Kasumi-1 (cell line): ENCODE measurements at regions not wholly inside any gene's neighbourhood (a gene's known extent, or its start where the extent isn't known, plus 50 kb on each side); places are given as distances from the start of the nearest gene placed in this dataset.

Experiments
- DNase-seq, 2 experiments: peaks; one replicate each; lab custom pipeline; 2025; lab: John Stamatoyannopoulos, UW

DNA sequence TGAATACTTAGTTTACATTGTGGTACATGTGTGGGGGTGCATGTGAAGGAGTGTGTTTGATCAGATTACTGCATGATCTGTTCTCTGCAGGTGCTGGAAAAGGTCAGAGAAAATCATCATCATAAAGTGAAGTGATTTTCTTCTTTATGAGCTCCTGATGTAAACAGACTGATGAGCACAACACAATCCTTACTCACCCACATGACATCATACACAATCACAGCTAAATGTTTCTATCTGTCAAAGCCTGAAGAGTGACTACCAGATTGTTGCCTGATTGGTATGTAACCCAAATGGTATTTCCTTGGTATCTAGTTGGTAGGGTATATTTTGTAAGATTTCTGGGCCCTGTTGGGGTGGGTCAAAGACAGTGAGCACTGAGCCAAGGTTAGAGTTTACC is 270.8 kb downstream of the FOXG1 start:
- no peak for DNase-seq

DNA sequence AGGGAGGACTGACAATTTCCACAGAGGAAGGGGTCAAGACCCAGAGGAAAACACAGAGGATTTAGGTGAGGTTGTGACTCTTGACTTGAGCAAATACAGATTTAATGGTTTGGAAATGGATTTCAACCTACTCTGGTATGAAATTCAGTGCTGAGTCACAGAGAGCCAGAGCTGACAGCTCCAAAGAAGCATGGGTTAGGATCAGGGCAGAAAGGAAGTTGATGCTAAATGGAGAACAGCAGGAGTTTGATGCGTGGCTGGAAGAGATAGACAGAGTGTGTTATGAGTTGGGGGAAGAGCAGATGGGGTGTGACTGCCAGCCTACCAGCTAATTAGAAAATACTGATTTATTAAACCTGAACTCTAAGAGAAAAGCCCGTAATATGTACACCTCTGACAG is 272.6 kb downstream of the FOXG1 start:
- DNase-seq, result no peak

DNA sequence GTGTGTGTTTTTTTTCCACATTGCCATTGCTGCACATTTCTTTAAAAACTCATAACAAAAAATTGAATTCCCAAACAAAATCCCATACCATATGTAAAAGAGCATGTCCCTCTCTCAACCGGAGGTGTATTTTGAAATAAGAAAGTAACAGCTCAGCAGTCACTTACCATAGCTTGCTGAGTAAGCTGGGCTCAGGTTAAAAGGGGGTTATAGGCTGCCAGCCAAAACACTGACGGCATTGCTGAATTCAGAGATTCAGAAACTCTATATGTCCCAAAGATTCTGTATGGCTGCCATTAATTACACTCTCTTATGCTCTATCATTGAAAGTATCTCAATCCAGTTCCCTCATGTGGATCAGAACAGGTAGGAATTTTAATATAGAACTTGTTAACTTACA is 276.0 kb downstream of the FOXG1 start:
- no peak for DNase-seq

DNA sequence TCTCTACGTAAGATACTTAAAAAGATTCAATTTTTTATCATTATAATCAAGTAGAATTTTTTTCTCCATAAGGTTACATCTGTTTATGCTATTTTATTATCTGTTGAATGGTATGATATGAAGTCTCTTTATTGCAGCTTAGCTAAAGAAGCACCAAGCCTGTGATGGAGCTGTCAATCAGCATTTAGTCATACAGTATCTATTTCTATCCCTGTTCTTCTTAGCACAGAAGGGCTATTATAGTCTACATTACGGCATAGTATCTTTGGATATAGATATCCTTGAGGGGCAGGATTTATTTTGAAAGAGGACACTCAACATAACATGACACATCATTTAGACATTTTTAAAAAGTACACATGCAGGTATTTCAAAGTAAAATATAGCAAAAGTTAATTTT is 277.1 kb downstream of the FOXG1 start:
- DNase-seq, result no peak

DNA sequence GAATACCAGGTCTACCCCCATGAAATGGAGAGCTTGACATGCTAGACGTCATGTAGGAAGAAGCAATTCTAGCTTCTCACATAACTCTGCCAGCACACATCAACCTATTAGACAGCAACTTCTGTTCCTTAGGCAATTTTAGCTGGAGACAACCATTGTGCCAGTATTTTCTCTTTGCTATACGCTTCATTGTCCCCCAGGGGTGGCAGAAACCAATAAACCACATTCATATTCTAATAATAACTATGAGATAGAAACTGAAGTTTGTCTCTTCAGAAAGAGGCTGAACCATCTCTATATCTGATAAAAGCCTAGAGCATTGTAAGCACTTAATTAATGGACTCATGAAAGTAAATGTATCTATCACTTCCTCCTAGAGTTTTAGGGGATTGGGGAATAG is 278.6 kb downstream of the FOXG1 start:
- no peak for DNase-seq

DNA sequence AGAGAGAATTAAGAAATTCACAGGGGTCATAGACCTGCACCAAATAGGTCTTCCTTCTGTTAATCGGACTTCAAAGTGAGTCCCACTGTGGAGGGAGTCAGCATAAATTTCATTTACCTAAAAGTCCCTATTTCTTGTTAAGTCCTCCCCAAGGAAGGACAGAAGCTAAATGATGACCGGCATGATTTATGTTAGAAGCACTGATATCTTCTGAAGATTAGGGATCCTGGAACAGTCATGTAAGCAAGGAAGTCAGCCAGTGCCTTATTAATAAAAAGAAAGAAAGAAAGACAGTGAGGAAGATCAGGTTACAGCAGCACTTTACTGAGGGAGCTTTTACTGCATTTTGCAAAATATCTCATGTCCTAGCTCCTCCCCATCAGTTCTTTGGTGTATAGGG is 287.5 kb downstream of the FOXG1 start:
- DNase-seq, result no peak

DNA sequence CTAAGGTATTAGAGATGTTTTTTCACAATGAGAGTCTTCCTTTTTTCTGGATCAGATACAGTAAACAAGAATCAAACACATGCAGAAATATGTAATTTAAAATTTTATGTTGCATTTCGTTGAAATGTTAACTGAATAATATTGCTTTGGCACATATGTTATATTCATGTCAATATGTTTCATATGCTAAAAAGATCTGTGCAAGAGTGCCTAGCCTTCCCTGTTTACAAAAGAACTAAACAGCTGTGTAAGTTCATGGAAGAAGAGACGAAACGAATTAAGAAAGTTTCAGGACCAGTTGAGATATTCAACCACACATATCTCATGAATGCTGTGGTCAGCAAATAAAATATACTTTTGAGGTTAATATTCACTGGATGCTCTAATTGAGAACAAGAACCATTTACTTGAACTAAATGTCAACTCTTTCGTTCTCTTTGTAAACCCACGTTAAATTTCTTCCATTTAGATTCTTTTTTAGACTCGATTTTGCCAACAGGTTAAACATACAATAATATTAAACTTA is 289.5 kb downstream of the FOXG1 start:
- no peak for DNase-seq

DNA sequence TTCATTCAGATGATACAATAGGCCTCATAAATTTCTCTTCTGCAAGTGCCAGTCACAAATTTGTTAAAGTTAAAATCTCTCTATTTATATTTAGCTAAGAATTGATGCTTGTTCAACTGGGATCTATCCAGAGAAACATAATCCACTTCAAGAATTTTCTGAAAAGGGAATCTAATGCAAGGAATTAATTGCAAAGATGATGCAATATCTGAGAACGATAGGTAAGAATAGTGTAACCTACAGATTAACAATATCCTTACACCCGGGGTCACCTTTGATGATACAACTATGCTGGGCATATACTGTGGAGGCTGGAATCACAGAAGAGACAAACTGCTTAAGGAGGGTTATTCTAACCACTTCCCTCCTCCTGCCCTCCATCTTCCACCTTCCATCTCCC is 295.1 kb downstream of the FOXG1 start:
- DNase-seq, result no peak

DNA sequence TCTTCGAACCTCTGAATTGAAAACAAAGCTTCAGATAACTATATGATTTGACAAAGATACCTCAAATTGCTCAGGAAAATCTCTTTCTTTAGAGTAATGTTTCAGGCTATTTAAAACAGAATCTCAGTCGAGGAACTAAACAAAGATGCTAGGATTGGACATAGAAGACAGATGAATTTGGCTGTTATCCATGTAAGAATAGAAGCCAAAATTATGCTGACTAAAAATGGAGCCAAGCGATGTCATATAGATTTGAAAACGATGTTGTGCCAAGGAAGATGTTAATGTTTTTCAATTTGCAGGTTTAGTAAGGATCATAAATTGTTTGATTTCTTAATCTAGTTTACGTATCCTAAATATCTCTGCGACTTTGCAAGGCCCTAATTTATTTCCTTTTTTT is 295.9 kb downstream of the FOXG1 start:
- DNase-seq, result no peak

DNA sequence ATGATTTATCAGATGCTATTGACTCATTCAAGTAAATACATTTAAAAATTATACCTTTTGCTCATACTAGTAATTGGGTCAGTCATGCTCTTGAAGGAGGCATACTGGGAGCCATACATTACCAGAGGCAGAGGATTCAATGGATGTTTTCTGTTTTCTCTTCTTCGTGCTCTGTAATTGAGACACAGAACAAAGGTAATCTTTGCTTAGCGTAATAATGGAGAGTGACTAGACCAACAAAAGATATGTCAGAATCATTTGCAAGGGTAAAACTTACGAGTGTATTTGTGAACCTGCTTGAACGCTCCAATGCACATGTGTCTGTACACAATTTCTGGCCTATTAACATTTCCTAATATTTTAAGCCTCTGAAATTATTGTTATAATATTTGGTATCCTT is 296.4 kb downstream of the FOXG1 start:
- no peak for DNase-seq

DNA sequence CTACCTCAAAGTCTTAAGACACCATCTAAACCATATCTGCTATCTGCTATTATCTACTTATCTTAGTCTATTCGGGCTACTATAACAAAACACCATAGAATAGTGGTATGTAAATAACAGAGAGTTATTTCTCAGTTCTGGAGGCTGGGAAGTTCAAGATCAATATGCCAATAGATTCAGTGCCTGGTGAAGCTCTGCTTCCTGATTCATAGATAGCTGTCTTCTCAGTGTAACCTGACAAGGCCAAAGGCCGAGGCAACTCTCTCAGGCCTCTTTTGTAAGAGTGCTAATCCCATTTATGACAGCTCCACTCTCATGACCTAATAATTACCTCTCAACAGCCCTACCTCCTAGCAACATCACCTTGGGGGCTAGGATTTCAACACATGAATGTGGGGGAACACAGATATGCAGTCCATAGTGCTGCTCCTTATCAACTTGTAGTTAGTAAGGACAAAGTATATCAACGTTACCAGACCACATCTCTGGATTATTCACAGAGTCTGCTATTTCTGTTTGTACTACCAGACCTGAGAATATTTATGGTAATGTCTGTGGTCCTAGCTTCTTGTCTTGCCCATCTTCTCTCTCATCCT is 297.8 kb downstream of the FOXG1 start:
- DNase-seq, result no peak

DNA sequence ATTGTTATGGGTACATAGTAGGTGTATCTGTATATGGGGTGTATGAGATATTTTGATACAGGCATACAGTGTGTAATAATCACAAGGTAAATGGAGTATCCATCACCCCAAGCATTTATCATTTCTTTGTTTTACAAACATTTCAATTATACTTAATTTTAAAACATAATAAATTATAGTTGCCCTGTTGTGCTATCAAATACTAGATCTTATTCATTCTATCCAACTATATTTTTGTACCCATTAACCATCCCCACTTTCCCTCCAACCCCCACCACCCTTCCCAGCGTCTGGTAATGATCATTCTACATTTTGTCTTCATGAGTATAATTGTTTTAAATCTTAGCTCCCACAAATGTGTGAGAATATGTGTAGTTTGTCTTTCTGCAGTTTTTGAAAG is 302.6 kb downstream of the FOXG1 start:
- no peak for DNase-seq

DNA sequence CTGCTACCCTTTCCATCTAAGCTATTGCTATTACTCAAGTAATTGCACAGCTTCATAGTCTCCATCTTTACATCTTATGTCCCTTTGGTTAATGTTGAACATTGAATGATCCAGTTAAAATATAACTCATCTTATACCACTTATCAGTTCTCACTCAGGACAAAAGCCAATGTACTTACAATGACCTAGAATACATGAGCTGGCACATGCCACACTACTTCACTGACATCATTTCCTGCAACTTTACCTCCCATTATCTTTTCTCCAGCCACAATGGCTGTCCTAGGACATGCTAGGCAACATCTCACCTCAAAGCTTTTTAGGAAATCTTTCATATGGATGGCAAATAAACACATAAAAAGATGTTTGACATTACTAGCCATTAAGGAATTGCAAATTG is 309.2 kb downstream of the FOXG1 start:
- DNase-seq, result no peak

DNA sequence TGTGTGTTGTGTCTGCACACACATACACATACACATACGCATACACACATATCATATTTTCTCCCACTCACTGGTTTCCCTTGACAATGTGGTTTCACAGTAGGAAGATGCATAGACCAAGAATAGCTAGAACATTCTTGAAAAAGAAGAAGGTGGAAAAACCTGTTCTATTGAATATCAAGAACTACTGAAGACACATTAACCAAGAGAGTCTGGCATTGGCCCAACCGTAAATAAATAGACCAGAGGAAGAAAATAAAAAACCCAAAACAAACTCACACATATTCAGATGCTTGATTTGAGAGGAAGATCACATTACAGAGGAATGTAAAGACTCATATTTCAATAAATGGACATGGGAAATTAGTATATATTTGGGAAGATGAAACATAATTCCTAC is 311.3 kb downstream of the FOXG1 start:
- no peak for DNase-seq

DNA sequence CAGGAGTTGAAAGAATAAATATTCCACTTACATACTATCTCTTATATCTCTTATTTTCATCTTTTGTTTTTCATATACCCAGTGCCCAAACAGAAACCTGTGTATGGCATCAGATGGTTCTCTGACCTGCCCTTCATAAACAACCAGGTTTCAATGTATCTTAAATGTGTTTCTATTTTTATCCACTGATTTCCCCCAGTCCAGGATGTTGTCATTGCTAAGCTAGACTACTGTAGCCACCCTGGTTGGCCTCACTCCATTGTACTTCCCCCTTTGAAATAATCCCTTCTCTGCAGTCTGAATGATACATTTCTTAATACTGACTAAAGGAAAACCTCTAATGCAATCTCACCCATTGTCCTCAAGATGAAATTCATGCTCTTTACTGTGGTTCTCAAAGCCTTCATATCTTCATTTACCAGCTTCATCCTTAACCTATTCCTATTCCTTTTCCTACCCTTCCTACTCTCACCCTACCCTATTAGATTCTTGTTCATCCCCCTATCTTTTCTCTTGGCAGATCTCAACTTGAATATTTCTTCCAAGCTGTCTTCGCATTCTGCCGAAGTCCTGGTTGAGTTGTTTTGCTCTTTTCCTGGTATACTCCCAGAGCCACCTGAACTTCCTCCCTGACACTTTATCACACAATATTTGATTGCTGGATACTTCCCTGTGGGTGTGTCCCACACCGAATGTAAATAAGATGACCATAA is 312.4 kb downstream of the FOXG1 start:
- DNase-seq, result peak; percentile 1 to 8

DNA sequence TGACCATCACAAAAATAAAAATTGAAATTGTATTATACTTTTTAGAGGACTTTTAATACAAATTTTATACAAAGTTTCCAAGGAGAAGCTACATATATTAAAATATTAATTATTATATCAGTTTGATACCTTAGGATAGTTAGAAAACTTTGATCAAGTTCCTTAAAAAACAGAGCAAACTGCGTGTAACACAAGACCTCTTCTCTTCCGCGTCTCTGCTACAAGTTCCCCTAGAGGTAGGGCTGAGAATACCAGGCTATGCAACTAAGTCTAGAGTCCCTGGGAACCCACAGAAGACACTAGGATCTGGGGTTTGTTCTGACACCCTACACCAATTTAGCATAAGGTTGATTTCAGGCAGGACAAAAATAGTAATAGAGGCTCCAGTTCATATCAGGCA is 319.0 kb downstream of the FOXG1 start:
- DNase-seq, result peak; percentile 2 to 10

DNA sequence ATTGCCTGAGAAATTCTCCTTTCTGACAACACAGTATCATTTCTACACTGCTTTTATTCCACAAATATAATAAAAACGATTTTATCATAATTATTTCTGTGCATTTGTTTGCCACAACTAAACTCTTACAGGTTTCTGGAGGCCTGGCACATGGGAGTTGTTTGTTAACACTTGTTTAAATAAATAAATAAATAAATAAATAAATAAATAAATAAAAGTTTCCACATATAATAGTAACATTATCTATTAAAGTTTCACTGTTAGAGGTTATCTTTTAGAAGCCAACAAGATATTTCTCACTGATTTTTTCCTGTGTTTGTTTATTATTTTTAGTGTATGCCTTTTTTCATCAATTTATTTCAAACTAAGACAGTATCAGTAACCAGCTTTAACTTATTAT is 323.3 kb downstream of the FOXG1 start:
- no peak for DNase-seq

DNA sequence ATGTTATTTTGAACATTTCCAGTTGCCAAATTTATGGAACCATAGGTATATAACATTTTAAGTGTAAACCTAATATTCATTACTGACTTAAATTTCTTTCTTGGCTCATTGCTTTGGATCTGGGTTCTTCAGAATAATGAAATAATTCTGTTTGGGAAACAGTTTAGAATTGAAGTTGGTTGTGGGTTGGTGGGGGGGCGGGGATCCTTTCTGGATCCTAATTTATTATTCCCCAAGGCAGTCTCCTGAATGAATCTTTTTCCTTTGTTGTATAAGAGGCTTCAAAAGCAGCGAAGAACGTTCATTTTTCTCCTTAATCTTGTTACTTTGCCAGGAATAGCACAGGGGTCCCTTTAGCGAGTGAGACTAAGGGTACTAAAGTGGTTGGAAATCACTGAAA is 325.5 kb downstream of the FOXG1 start:
- DNase-seq, result no peak

DNA sequence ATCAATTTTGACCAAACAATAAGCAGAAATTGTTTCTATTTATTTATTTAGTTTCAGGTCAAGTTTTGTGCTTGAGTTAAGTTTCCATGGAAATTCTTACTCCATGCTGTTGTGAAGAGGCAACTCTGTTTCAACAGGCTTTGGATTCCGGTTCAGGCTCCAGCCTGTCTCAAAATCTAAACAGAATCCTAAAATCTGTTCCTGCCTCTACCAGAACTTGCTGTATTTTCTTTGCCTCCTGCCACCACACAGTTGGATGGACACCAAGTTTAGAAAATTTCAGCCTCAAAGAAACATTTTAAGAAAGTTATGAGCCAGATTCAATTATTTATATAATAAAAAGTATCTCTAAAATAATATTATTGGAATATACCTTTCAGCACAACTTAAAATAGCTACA is 330.9 kb downstream of the FOXG1 start:
- no peak for DNase-seq

DNA sequence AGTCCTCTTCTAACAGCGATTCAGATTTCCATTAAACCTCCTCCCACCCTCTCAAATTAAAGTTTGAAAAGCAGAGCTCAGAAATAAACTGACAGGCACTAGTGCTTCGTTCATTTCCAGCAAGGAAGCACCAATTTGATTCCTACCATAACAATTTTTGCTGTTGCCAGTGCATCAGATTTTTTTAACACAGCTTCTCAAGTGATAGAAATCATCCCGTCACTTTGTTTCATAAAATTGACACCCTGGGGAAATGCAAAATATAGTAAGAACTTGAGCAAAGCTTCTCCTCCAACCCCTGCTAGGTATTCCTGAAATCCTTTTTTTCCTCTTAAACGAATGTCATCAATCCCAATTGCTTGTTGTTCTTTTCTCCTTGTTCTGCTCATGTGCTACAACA is 332.1 kb downstream of the FOXG1 start:
- DNase-seq, result no peak

DNA sequence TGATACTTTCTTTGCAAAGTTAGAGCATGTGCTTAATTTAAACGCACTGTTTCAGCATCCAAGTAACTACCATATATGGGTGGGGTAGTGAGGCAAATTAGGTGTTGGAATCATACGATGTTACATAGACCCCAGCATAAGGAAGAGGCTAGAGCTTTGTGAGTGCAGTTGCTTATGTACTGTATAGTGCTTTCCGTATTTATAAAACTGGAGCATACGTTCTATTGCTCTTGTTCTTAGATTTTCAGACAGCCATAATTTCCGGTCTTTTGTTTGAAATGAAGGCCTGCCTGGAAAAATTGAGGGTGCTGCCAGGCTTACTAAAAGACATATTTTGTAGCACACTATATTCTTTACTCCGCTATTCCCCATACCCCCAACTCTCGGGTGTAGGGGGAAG is 335.7 kb downstream of the FOXG1 start:
- no peak for DNase-seq

DNA sequence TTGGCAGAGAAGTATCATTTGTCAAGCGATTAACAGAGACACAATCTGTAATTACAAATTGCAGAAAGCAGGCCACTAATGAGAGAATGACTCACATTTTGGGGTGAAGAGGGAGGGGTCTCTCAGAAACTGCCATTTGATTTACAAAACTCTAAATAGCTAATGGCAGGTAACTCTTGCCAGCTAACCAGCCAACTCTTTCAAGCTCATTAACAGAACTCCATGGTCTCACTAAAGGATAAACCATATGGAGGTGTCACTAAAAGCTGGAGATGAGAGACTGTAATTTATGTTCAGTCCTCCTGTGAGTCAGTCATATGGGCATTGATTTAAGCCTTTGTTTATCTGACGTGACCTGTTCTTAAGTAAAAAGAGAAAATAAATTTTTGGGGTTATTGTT is 336.4 kb downstream of the FOXG1 start:
- no peak for DNase-seq

DNA sequence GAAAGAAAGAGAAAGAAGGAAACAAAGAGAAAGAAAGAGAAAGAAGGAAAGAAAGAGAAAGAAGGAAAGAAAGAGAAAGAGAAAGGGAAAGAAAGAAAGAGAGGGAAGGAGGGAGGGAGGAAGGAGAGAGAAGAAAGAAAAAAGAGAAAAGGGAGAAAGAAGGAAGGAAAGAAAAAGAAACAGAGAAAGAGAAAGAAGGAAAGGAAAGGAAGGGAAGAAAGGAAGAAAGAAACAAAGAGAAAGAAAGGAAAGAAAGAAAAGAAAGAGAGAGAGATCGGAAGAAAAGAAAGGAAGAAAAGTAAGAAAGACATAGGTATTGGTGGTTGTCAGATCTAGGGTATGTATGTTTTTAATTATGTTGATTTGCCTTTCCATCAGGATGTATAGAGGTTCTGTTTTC is 342.3 kb downstream of the FOXG1 start:
- DNase-seq, result no peak

DNA sequence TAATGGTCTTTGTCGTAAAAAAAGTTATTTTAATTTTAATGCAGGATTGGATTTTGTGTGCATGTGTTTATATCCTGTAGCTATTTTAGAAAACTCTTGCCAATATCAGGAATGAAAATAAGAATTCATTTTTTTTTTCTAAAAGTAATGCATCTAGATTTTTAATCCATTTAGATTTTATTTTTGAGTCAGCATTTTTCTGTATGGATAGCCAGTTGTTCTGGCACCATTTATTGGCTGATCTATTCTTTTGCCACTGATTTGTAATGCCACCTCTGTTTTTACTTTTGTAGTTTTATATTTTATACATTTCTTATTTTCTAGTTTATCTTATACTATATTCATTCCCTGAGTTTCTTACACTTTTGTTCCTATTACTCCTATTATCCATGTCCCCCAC is 343.0 kb downstream of the FOXG1 start:
- no peak for DNase-seq
